HG03575 (cell line): ENCODE measurements at regions not wholly inside any gene's neighbourhood (a gene's known extent, or its start where the extent isn't known, plus 50 kb on each side); places are given as distances from the start of the nearest gene placed in this dataset.
"Not testable (repeated sequence)": the region's sequence is repeated elsewhere in the genome, so short reads cannot be mapped to it uniquely, and the experiment has no call there.

Experiments
- ATAC-seq: cut with Tn5 transposase; IDR thresholded peaks from one replicate; pipeline ENCODE4 v1.9.1; 2021; ENCODE audit not compliant: unreplicated experiment, insufficient number of reproducible peaks, low FRiP score; ENCODE audit errors: extremely low read depth

DNA sequence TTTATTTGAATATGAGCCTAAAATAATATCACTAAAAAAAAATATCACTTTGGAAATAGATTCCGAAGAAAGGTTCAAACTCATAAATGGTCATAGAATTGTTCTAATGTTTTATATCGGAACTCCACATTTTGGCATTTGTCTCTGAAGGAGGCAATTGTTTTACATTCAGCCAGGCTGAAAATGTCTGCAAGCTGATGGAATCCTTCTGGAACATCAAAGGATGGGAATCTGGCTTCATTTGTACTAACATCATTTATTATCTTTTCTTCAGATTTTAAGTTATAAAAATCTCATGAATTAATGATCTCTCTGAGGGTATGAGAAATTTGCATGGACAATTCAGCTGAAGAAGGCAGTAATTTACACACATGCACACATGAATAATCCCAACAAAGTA, 251.4 kb upstream of the RGMA start:
- no peak for ATAC-seq

DNA sequence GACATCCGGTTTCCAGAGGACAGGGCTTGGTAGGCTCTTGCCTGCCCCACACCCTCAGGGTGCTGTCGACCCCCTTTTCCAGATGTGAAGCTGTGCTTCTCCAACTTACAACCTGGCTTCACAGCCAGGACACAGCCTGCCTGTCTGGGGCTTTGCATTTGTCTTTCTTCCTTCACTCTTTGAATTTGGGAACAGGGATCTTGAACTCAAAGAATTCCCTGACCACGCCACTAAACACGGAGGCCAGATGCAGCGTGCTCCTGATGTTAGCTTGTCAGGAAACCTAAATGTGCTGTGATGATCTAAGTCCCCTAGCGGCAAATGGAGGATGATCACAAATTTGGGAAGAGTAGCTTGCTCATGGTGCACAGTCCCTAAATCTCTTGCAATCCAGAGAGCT, 244.8 kb upstream of the RGMA start:
- no peak for ATAC-seq

DNA sequence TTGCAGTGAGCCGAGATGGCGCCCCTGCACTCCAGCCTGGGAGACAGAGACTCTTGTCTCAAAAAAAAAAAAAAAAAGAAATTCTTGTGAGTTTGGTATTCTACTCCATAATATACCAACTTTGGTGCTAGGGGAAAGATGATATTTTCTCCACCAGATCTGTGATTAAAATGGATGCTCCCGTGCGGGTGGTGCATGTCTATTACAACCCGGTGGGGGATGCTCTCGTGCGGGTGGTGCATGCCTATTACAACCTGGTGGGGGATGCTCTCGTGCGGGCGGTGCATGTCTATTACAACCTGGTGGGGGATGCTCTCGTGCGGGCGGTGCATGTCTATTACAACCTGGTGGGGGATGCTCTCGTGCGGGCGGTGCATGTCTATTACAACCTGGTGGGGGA, 244.1 kb upstream of the RGMA start:
- ATAC-seq = not testable (repeated sequence)

DNA sequence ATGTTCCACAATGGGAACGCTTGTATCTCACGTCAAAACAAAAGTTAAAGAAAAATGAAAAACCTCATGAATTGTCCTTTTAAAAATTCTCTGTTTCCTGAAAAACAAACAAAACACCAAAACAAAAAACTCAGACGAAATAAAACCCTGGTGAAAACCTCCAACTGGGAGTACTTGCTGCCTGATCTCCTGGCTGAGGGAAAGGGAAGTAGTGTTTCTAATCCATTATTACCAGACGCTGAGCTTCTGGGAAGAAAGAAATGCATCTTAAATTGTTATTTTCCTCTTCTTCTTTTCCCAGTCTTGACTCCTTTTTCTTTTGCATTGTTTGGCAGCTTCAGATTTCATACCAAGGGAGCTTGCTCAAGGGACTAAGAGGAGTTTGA, 243.2 kb upstream of the RGMA start:
- ATAC-seq = no peak

DNA sequence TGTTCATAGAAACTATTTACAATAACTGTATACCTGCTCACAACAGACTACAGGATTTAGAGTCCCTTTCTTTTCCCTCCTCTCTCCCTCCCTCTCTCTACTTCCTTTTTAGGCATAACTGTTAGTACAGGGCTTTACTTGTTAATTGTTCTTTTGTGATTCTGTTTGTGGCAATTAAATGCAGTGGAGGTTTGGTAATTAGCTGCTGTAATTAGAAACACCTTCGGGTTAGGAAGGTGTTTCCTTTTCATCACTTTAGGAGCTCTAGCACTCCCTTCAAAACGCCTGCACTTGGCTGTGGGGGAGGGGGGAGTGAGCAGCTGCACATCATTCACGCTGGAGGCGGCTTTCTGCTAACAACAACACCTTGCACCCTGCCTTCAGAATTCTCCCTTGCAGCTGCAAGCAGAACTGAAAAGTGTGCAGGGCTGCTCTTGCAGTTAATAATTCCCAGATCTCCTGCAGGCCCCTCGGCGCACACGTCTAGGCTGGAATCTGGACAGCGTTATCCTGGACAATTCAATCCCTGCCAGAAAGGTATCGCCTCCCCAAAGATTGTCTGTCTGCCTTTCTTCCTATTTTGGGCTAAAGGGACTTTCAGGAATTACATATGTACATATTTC, 242.6 kb upstream of the RGMA start:
- ATAC-seq = no peak

DNA sequence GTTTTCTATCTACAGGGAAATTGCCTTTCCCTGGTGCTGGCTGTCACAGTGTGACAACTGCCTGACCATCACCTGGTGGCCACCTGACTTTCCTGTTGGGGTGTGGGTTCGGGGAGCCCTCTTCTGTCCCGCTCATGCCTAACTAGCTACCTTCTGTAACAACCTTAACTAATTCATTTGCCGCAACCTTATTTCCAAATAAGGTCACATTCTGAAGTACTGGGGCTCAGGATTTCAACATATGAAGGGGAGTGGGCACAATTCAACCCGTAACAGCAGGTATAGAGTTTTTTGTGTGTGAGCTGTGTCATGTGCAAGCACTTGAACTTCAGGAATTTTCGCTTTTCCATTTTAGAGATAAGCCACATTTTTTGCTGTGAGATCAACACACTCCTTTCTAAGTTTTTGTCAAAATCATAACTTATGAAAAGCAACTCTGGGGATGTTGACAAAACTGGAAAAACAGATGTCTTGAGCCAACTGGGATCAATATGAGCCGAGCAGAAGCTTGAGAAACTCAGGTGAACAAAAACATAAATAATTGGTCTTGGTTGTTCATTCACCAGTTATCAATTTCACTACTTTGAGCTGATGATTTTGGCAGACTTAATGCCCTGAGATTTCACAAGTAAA, 242.0 kb upstream of the RGMA start:
- no peak for ATAC-seq

DNA sequence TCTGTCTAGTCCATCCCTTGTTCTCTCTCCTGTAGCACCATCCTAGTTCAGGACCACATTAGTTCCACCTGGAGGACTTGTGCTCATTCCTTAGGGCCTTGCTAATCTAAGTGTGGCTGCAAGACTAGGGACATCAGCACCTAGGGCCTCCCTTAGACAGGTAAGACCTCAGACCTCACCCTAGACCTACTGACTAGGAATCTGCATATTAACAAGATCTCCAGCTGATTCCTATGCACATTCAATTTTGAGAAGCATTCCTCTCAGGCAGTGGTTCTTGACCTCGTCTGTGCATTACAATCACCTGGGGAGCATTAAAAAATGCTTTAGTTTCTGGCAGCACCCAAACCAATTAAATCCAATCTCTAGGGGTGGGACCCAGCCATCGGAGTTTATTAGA, 238.4 kb upstream of the RGMA start:
- no peak for ATAC-seq

DNA sequence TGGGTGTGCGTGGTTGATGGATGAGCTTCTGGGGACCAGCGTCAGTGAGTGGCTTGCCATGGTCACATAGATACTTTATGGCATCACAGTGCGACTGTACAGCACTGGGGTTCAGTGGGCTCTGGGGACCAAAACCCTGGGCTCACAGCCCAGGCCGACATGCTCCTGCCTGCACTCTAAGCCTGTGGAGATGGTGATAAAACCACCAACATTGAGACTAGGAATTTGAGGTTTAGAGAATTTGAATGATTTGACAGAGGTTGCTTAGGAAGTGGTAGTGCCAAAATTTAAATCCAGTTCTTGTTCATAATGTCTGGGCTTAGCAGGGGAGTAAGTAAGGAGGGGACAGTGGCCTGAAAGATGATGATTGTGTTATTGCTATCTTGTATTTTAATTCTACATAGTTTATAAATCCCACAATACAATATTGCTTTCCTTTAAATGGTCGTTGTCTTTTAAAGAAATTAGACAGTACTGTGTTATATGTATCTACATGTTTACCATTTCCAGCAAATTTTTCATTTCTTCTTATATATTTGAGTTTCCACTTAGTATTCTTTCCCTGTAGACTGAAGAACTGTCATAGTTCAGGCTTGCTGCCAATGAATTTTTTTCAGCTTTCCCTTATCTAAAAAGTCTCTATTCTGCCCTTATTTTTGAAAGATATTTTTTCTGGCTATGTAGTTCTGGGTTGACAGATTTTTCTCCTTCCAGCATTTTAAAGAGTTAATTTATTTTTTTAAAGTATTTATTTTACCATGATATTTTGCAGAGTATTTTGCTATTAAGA, 235.4 kb upstream of the RGMA start:
- ATAC-seq = no peak

DNA sequence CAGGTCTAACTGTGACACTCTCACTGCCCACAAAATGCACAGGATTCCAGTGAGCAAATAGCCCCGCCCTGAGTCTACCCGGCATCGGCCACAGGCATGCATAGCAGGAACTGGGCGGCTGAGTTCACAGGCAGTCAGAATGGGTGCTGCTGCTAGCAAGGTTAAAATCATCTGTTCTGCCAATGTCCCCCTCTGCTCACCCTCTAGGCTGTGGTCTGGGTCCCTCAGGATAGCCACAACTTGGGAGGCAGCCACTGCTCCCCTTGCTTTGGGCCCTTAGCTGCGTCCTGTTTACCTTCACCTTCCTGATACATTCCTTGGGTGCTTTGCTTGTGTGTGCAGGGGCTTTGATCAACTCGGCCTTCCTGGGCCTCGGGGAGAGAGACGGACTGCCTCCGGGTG, 232.9 kb upstream of the RGMA start:
- no peak for ATAC-seq

DNA sequence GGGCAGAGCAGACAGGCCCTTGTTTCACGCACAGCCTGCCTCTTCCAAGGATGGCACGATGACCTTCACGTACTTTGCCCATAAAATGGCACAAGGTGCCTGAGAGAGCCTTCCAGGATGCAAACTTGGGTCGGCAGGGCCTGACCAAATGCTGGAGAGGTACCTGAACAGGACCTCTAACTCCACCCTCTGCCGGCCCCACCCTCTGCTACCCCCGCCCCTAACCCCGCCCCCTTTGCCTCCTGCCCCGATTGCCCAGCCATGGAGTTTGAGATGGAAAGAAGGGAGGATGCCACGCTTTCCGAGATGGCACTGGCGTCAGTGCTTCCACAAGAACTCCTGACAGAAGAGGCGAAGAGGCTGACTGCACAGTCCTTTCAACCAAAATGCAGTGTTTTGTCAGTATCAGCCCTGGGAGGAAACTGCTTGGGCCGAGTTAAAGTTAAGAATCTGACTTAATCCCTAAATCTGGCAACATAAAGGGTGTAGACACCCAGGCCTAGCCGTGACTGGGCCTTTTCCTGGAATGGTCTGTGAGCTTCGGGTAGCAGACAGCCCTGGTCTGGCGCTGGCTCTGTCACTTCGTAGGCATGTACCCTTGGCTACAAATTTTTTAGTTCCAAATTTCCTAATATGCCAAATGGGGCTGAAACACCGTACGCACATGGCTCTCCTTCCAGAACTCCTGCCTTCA, 230.3 kb upstream of the RGMA start:
- ATAC-seq = no peak

DNA sequence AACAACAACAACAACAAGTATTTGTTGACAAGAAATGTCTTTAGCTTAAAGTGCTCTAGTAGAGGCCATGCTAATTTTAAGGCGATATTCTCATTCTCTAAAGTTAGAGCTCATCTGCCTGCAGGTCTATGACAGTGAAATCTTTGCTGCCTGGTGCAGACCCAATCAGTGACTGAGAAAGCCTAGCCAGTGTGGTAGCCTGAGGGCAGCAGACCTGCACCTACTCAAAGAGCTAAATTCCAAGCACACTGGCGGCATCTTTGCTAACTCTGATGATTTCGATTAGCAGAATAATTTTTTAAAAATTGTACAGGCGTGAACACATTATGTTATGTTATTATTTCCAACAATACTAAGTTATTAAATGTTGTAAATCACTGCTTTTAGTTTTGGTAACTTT, 228.8 kb upstream of the RGMA start:
- ATAC-seq = no peak

DNA sequence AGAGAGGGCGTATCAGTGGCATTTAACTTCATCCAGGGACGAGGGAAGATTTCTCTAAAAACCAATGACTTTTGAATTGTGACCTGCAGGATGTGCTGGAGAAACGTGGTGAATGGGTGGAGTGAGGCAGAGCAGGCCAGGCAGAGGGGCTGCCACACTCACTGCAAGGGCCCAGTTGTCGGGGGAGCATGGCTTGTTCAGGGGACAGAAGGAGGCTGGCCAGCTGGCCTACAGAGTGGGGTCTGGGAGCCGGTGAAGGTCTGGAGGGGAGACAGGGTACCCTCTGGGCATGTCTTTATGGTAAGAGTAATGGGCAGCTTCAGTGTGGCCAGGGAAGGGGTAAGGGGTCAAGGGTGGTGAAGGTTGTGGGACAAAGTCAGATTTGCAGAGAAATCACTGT, 225.2 kb upstream of the RGMA start:
- ATAC-seq = no peak

DNA sequence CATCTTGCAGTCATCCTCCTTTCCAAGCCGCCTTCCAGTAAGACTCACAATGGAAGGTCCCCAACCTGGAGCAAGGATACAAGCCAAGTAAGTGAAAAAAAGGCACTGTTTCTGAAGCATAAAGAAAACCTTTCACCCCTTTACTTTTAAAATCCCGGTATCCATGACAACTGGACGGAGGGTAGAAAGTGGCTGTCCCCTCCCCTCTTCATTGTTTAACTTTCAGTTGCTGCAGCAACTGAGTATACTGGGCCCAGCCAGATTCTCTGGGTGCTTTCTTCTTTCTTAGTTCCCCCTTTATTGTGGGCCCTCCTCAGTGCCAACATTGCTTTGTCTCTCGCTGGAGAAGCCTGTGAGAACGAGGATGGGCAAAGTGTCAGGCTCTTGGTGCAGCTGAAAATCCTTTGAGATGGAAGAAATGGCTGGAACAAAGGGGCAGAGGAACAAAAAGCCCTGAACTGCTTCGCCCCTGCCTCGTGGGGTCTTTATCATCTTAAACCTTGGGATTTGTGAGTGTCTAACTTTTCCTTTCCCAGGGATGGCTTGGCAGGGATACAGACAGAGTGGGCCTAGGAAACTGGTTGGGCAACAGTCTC, 224.0 kb upstream of the RGMA start:
- ATAC-seq = no peak

DNA sequence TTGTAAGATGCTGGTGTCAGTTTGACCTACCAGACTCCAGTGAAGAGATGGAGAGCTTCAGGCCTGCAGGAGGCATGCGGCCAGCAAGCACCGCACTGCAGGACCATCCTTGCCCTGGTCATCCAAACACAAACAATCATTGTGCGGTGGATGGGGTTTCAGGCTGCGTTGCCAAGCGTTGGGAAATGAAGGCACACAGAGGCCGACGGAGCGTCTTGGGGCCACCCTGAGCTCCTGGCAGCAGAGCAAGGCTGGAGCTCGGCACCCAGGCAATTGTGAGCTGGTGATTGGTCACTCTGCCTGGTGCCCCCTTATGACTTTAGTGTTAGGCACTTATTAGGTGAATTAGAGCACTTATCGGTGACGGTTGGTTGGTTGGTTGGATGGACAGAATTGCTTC, 222.6 kb upstream of the RGMA start:
- ATAC-seq = no peak

DNA sequence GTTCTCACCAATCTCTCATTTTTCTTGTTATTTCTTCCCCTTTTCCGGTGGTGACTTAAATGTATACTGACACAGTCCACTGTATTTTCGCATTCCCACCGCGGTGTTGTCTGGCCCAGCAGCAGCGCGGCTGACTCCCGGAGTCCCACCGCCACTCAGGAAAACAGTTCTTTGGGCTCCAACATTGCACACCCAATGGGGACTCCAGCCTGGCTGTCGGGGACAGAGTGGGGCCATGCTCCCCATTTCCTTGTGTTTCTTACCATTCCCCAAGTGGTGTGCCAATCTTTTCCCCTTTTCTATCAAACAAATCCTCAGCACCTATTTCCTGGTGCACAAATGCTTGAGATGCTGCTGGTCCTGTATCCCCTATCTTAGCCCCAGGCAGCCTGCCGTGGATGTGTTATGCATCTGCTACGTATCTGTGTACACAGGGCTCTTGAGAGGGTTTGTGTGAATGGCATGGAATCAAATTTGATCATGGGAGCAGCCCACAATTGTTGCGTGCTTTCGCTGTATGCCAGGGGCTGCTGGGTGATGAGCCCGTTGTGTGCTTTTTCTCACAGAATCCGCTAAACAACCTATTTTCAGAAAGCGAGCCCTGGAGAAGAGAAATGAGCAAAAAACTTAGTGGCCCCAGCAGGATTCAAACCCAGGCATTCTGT, 219.1 kb upstream of the RGMA start:
- ATAC-seq = no peak

DNA sequence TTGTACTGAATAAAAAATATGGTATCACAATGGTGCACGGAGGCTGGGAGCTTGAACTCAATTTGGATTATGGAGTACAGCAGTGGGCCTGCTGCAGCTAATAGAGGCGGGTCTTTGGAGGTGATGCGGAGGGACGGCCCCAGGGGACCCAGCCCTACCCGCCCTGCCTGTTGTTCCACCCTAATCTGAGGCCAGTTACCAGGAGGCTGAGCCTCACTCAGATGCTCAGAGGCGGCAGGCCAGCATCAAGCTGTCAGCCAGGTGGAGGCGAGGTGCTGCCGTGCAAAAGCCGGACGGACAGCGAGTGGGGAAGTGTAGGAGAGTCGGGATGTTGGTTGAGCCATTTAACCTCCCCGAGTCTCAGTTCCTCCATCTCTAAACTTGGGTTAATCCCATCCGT, 218.5 kb upstream of the RGMA start:
- ATAC-seq = no peak

DNA sequence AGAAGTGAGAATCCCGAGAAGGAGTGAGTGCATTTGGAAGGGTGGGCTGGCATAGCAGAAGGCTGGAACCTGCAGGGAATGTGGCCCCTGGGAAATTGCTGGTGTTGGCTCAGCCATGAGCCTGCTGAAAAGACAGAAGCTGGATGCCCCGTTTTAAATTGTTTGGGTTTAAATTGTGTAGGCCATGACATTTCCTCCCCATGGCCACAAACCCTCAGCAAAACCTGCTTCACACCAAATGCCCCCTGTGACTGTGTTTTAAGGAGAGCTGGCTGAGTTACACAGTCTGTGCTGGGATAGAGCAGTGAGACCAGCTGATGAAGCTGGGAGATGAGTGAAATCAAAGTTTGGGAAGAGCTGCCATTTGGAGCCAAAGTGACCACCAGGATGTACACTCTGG, 216.3 kb upstream of the RGMA start:
- no peak for ATAC-seq

DNA sequence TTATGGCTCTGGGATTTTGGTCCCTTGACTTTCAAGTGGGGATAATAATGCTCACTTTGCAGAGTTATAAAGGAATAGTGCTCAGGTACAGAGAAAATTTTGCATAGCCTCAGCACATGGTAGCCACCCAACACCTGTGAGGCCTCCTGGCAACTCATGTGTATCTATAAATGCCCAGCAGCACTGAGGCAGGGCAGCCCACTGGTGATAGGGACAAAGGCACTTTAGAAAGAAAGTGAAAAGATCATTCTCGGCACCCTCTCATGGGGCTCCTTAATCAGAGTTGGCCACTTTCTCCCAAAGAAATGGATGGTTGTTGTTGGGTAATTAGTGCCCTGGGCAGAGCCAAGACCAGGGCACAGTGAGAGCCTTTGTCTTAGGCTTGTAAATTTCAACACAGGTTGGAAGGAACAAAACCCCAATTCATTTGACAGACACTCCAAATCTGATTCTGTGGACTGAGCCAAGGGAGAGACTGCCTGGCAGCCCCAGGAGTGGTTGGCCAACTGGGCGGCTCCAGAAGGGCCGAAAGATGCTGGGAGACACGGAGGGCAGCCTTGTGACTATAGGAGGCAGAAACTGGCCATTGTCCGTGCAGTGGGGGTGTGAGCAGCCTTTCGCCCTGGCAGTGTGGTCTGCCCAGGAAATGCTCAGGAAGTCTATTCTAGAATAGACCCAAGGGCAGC, 213.2 kb upstream of the RGMA start:
- ATAC-seq = no peak

DNA sequence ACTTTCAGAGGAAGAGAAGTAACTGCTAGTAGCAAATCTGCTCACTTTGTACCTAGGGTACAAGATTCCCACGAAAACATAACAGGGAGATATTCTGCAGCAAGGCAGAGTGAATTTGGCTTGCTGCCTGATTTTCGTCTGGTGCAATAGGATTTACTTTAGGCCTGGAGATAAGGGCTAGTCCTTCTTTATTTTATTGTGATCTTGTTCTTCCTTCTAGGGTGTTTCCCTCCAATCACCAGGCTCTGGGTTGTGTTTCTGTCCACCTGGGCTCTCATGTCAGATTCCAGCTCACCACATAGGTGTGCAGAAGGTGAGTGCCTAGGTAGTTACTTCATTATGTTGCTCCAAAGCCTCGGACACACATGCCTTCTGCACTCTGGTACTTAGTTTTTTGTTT, 211.8 kb upstream of the RGMA start:
- ATAC-seq = no peak
